Liver (tissue), 7 donors: ENCODE measurements at regions not wholly inside any gene's neighbourhood (a gene's known extent, or its start where the extent isn't known, plus 50 kb on each side); places are given as distances from the start of the nearest gene placed in this dataset.

Source experiments
- DNase-seq: peaks from one replicate; pipeline ENCODE4 v3.0.0-alpha.2; 2017; ENCODE audit warnings: low spot score
- H3K27ac ChIP-seq, 2 donors: one replicate each; pipeline ENCODE4 v1.7.0; 2013; ENCODE audit warnings: inconsistent platforms in 2 of 2, low read length in 2 of 2, control low read depth in 1 of 2, low read depth in 1 of 2, mild to moderate bottlenecking in 1 of 2
- H3K27me3 ChIP-seq, 4 donors: one replicate each; pipeline versions ENCODE4 v1.6.1 to v1.7.0; 2013; ENCODE audit warnings: low read length in 3 of 4, inconsistent platforms in 1 of 4, mild to moderate bottlenecking in 1 of 4, moderate library complexity in 1 of 4; ENCODE audit not compliant: control insufficient read depth in 4 of 4, insufficient read depth in 4 of 4
- H3K36me3 ChIP-seq, 4 donors: one replicate each; pipeline versions ENCODE4 v1.6.1 to v1.7.0; 2013; ENCODE audit warnings: low read length in 3 of 4, mild to moderate bottlenecking in 3 of 4, low read depth in 1 of 4, moderate library complexity in 1 of 4; ENCODE audit not compliant: control insufficient read depth in 4 of 4, insufficient read depth in 3 of 4
- H3K4me1 ChIP-seq, 4 donors: one replicate each; pipeline versions ENCODE4 v1.6.1 to v1.7.0; 2013; ENCODE audit warnings: low read length in 3 of 4, mild to moderate bottlenecking in 3 of 4, moderate library complexity in 1 of 4; ENCODE audit not compliant: control insufficient read depth in 4 of 4, insufficient read depth in 4 of 4
- H3K4me3 ChIP-seq, 3 donors: one replicate each; pipeline versions ENCODE4 v1.6.1 to v1.7.0; 2013; ENCODE audit warnings: low read length in 3 of 3, control low read depth in 1 of 3, low read depth in 1 of 3, mild to moderate bottlenecking in 1 of 3
- H3K9ac ChIP-seq, 2 donors: one replicate each; pipeline ENCODE4 v1.7.0; 2013; ENCODE audit warnings: low read length in 2 of 2, mild to moderate bottlenecking in 2 of 2, moderate library complexity in 2 of 2, control low read depth in 1 of 2, low read depth in 1 of 2
- H3K9me3 ChIP-seq, 4 donors: one replicate each; pipeline versions ENCODE4 v1.6.1 to v1.7.0; 2013; ENCODE audit warnings: low read length in 3 of 4; ENCODE audit not compliant: control insufficient read depth in 4 of 4
- ATF3 ChIP-seq: IDR thresholded peaks from 2 replicates; pipeline ENCODE4 v1.6.1; 2016; ENCODE audit warnings: antibody characterized with exemption
- EGR1 ChIP-seq, 2 donors: IDR thresholded peaks; 2 replicates each; pipeline ENCODE4 v1.6.1; 2016 to 2018; ENCODE audit warnings: antibody characterized with exemption in 2 of 2, low read depth in 2 of 2
- FOXA1 ChIP-seq: IDR thresholded peaks from 2 replicates; pipeline ENCODE4 v1.6.1; 2016; ENCODE audit warnings: antibody characterized with exemption
- FOXA2 ChIP-seq: IDR thresholded peaks from 2 replicates; pipeline ENCODE4 v1.6.1; 2016; ENCODE audit warnings: antibody characterized with exemption
- GABPA ChIP-seq, 2 donors: IDR thresholded peaks in 1 of 2; conservative IDR thresholded peaks in 1 of 2; 2 replicates each; pipeline ENCODE4 v1.6.1; 2016; ENCODE audit warnings: antibody characterized with exemption in 2 of 2, mild to moderate bottlenecking in 1 of 2, moderate library complexity in 1 of 2
- HNF4G ChIP-seq: IDR thresholded peaks from 2 replicates; pipeline ENCODE4 v1.6.1; 2016; ENCODE audit warnings: antibody characterized with exemption
- JUND ChIP-seq, 2 donors: IDR thresholded peaks; 2 replicates each; pipeline ENCODE4 v1.6.1; 2016; ENCODE audit warnings: antibody characterized with exemption in 2 of 2
- RAD21 ChIP-seq, 2 donors: IDR thresholded peaks; 2 replicates each; pipeline ENCODE4 v1.6.1; 2016; ENCODE audit warnings: antibody characterized with exemption in 2 of 2, mild to moderate bottlenecking in 2 of 2
- RXRA ChIP-seq, 2 donors: IDR thresholded peaks; 2 replicates each; pipeline ENCODE4 v1.6.1; 2017 to 2018; ENCODE audit warnings: antibody characterized with exemption in 2 of 2, mild to moderate bottlenecking in 1 of 2
- SP1 ChIP-seq: IDR thresholded peaks from 2 replicates; pipeline ENCODE4 v1.6.1; 2018; ENCODE audit warnings: antibody characterized with exemption, mild to moderate bottlenecking
- WGBS: extraction: QIAGEN DNeasy Blood & Tissue Kit; methylation state at CpG from one replicate; pipeline ENCODE4 v1.1.7; 2013; 5-methylcytosine and 5-hydroxymethylcytosine counted together
- TF ChIP-seq, protein P1 (sequence below): IDR thresholded peaks from 2 replicates; pipeline ENCODE4 v1.6.1; 2016; ENCODE audit warnings: antibody characterized with exemption
- TF ChIP-seq, protein P2 (sequence below): IDR thresholded peaks from 2 replicates; pipeline ENCODE4 v1.6.1; 2016; ENCODE audit warnings: antibody characterized with exemption
- TF ChIP-seq, protein P3 (sequence below): IDR thresholded peaks from 2 replicates; pipeline ENCODE4 v1.6.1; 2016; ENCODE audit warnings: antibody characterized with exemption, mild to moderate bottlenecking
- donor health status: healthy.
- donor health status: healthy.
- donor health status: healthy.
- donor health status: healthy.

- TF ChIP-seq EGR1 (IDR thresholded peaks at IDR 0.05; ENCODE audit: low read depth in 2 of 2) (no peak), GABPA (IDR thresholded peaks at IDR 0.05 in 1 of 2, conservative IDR thresholded peaks at IDR 0.05 in 1 of 2) (no peak)
Observed at GRCh38 chr11:109223451-109223850, 198.5 kb upstream of the C11orf87 start (continued).

DNA sequence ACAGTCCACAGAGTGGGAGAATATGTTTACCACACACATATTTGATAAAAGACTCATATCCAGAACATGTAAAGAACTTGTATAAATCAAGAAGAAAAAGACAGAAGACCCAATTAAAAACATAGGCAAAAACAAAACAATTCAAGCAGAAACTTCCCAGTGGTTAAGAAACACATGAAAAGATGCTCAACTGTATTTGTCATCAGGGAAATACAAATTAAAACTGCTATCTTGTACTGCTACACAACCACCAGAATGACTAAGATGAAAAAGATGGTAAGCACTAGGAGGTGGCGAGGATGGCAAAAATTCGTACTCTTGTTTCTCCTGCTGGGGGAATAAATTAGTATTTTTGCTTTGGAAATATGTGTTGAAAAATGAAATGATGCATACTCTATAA is 192.3 kb upstream of the C11orf87 start:
- no peaks in the 10 kb centered on the region for H3K4me1 ChIP-seq
- H3K27ac ChIP-seq = no peak overlapping the region
- H3K9ac ChIP-seq = no peak overlapping the region
- H3K4me3 ChIP-seq = no peak overlapping the region
- H3K9me3 ChIP-seq = no peaks in the 10 kb centered on the region
- no peaks in the 10 kb centered on the region for H3K27me3 ChIP-seq
- no peaks in the 10 kb centered on the region for H3K36me3 ChIP-seq
- 82% methylated on average over 2 of the region's 2 CpGs for WGBS
- no peak for TF ChIP-seq GABPA (IDR thresholded peaks at IDR 0.05 in 1 of 2, conservative IDR thresholded peaks at IDR 0.05 in 1 of 2)
- TF ChIP-seq RXRA (IDR thresholded peaks at IDR 0.05) = no peak
- no peak for DNase-seq

GRCh38 chr11:109236188-109236587 is 185.8 kb upstream of the C11orf87 start:
- Histone ChIP-seq H3K27me3 (no peaks in the 10 kb centered on the region), H3K9ac (no peak overlapping the region), H3K9me3 (peaks cover 0 to 5% (median 0%) of the 10 kb centered on the region in 4 donors), H3K4me3 (no peak overlapping the region), H3K4me1 (no peaks in the 10 kb centered on the region), H3K36me3 (no peaks in the 10 kb centered on the region), H3K27ac (no peak overlapping the region)
- TF ChIP-seq SP1 (no peak), RXRA (IDR thresholded peaks at IDR 0.05) (no peak)
- TF ChIP-seq, protein P1, sequence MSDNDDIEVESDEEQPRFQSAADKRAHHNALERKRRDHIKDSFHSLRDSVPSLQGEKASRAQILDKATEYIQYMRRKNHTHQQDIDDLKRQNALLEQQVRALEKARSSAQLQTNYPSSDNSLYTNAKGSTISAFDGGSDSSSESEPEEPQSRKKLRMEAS = no peak
- TF ChIP-seq, protein P2, sequence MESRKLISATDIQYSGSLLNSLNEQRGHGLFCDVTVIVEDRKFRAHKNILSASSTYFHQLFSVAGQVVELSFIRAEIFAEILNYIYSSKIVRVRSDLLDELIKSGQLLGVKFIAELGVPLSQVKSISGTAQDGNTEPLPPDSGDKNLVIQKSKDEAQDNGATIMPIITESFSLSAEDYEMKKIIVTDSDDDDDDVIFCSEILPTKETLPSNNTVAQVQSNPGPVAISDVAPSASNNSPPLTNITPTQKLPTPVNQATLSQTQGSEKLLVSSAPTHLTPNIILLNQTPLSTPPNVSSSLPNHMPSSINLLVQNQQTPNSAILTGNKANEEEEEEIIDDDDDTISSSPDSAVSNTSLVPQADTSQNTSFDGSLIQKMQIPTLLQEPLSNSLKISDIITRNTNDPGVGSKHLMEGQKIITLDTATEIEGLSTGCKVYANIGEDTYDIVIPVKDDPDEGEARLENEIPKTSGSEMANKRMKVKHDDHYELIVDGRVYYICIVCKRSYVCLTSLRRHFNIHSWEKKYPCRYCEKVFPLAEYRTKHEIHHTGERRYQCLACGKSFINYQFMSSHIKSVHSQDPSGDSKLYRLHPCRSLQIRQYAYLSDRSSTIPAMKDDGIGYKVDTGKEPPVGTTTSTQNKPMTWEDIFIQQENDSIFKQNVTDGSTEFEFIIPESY = no peak
- WGBS = 72% methylated on average over 2 of the region's 2 CpGs
- no peak for DNase-seq

GRCh38 chr11:109236696-109237095 is 185.3 kb upstream of the C11orf87 start:
- no peak for DNase-seq
- 36% methylated on average over 1 of the region's 1 CpG for WGBS

DNA sequence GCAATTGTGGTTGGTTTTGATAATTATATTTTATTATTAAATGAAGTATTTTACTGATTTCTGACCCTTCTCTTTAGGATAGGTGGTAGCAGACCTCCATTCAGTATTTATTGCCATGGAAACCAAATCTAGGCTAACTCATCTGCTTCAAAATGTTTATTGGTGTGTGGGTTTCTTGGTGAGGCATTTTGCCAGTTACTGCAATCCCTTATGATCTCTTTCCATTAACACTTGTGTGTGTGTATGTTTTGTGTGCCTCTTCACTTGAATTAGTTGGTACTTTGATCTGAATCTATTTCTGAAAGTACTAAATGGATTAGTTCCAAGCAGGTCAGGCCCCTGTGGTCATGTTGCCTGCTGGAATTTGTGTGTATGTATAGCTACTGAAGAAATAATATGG is 184.4 kb upstream of the C11orf87 start:
- H3K9ac ChIP-seq = no peak overlapping the region
- no peaks in the 10 kb centered on the region for H3K27me3 ChIP-seq
- no peak for DNase-seq
- H3K27ac ChIP-seq = no peak overlapping the region
- no peaks in the 10 kb centered on the region for H3K36me3 ChIP-seq
- H3K4me3 ChIP-seq = no peak overlapping the region
- no peaks in the 10 kb centered on the region for H3K4me1 ChIP-seq
- TF ChIP-seq HNF4G (no peak), RAD21 (IDR thresholded peaks at IDR 0.05) (no peak), FOXA2 (no peak), RXRA (IDR thresholded peaks at IDR 0.05) (no peak), ATF3 (no peak), GABPA (IDR thresholded peaks at IDR 0.05 in 1 of 2, conservative IDR thresholded peaks at IDR 0.05 in 1 of 2) (no peak), FOXA1 (no peak), JUND (IDR thresholded peaks at IDR 0.05) (no peak)
- TF ChIP-seq, protein P1 = no peak
- TF ChIP-seq, protein P3, sequence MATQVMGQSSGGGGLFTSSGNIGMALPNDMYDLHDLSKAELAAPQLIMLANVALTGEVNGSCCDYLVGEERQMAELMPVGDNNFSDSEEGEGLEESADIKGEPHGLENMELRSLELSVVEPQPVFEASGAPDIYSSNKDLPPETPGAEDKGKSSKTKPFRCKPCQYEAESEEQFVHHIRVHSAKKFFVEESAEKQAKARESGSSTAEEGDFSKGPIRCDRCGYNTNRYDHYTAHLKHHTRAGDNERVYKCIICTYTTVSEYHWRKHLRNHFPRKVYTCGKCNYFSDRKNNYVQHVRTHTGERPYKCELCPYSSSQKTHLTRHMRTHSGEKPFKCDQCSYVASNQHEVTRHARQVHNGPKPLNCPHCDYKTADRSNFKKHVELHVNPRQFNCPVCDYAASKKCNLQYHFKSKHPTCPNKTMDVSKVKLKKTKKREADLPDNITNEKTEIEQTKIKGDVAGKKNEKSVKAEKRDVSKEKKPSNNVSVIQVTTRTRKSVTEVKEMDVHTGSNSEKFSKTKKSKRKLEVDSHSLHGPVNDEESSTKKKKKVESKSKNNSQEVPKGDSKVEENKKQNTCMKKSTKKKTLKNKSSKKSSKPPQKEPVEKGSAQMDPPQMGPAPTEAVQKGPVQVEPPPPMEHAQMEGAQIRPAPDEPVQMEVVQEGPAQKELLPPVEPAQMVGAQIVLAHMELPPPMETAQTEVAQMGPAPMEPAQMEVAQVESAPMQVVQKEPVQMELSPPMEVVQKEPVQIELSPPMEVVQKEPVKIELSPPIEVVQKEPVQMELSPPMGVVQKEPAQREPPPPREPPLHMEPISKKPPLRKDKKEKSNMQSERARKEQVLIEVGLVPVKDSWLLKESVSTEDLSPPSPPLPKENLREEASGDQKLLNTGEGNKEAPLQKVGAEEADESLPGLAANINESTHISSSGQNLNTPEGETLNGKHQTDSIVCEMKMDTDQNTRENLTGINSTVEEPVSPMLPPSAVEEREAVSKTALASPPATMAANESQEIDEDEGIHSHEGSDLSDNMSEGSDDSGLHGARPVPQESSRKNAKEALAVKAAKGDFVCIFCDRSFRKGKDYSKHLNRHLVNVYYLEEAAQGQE = no peak
- H3K9me3 ChIP-seq = peaks cover 0 to 5% (median 0%) of the 10 kb centered on the region in 4 donors

More at GRCh38 chr11:109236696-109237095, 185.3 kb upstream of the C11orf87 start:
- no peaks in the 10 kb centered on the region for H3K4me1 ChIP-seq
- H3K27ac ChIP-seq = no peak overlapping the region
- no peaks in the 10 kb centered on the region for H3K27me3 ChIP-seq
- H3K36me3 ChIP-seq = no peaks in the 10 kb centered on the region
- no peak for TF ChIP-seq FOXA2
- H3K9ac ChIP-seq = no peak overlapping the region
- peaks cover 0 to 5% (median 0%) of the 10 kb centered on the region in 4 donors for H3K9me3 ChIP-seq
- H3K4me3 ChIP-seq = no peak overlapping the region
